GM12878 (cell line): ENCODE measurements at regions not wholly inside any gene's neighbourhood (a gene's known extent, or its start where the extent isn't known, plus 50 kb on each side); places are given as distances from the start of the nearest gene placed in this dataset.

Experiments
- CBX3 ChIP-seq: fragments of 200-600 bp; sonication (generic); IDR thresholded peaks from 2 replicates; pipeline ENCODE4 v1.6.1; 2016; ENCODE audit warnings: low read depth, borderline replicate concordance
- FOS ChIP-seq: IDR thresholded peaks from 3 replicates; pipeline ENCODE4 v1.6.1; 2011; ENCODE audit warnings: borderline replicate concordance; ENCODE audit not compliant: insufficient read length; ENCODE audit errors: extremely low read depth
- MXI1 ChIP-seq: fragments of 150-350 bp; IDR thresholded peaks from 2 replicates; pipeline ENCODE4 v1.6.1; 2011; ENCODE audit warnings: low read depth, mild to moderate bottlenecking, inconsistent platforms, low read length, improper control_type of control experiment
- NFXL1 ChIP-seq: fragments of 450-650 bp; IDR thresholded peaks from 2 replicates; pipeline ENCODE4 v1.6.1; 2017; ENCODE audit warnings: antibody characterized with exemption, mild to moderate bottlenecking, borderline replicate concordance
- POLR2A ChIP-seq: IDR thresholded peaks from 2 replicates; pipeline ENCODE4 v1.6.1; 2011; ENCODE audit warnings: low read depth, mild to moderate bottlenecking, low read length
- SIX5 ChIP-seq: IDR thresholded peaks from 2 replicates; pipeline ENCODE4 v1.6.1; 2011; ENCODE audit warnings: mild to moderate bottlenecking, low read depth, low read length, moderate library complexity; ENCODE audit not compliant: severe bottlenecking
- ZNF217 ChIP-seq: fragments of 450-650 bp; IDR thresholded peaks from 2 replicates; pipeline ENCODE4 v1.6.1; 2017; ENCODE audit warnings: antibody characterized with exemption, mild to moderate bottlenecking
- TF ChIP-seq, protein P1 (sequence below), 3 experiments: IDR thresholded peaks in 2 of 3; conservative IDR thresholded peaks in 1 of 3; 2 replicates each; pipeline ENCODE4 v1.5.1; 2011; ENCODE audit warnings: low read depth in 3 of 3, low read length in 3 of 3, mild to moderate bottlenecking in 3 of 3, control low read depth in 2 of 3, moderate library complexity in 2 of 3, inconsistent platforms in 1 of 3, mixed read lengths in 1 of 3; ENCODE audit not compliant: control insufficient read depth in 2 of 3, insufficient read depth in 1 of 3; ENCODE audit errors: extremely low read depth in 1 of 3
- TF ChIP-seq, protein P2 (sequence below): IDR thresholded peaks from 2 replicates; pipeline ENCODE4 v1.6.1; 2012; ENCODE audit warnings: low read depth, low read length, improper control_type of control experiment

DNA sequence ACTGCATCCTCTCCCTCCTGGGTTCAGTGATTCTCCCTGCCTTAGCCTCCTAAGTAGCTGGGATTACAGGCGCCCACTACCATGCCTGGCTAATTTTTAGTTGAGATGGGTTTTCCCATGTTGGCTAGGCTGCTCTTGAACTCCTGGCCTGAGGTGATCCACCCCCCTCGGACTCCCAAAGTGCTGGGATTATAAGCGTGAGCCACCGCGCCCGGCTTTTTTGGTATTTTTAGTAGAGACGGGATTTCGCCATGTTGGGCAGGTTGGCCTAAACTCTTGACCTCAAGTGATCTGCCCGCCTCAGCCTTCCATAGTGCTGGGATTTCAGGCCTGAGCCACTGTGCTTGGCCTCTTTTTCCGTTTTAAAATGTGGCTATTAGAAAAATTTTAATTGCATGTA, 343.8 kb upstream of the RBFOX1 start:
- TF ChIP-seq SIX5 (no peak), ZNF217 (no peak), NFXL1 (no peak), MXI1 (no peak), CBX3 (no peak), POLR2A (no peak), FOS (no peak)
- TF ChIP-seq, protein P1, sequence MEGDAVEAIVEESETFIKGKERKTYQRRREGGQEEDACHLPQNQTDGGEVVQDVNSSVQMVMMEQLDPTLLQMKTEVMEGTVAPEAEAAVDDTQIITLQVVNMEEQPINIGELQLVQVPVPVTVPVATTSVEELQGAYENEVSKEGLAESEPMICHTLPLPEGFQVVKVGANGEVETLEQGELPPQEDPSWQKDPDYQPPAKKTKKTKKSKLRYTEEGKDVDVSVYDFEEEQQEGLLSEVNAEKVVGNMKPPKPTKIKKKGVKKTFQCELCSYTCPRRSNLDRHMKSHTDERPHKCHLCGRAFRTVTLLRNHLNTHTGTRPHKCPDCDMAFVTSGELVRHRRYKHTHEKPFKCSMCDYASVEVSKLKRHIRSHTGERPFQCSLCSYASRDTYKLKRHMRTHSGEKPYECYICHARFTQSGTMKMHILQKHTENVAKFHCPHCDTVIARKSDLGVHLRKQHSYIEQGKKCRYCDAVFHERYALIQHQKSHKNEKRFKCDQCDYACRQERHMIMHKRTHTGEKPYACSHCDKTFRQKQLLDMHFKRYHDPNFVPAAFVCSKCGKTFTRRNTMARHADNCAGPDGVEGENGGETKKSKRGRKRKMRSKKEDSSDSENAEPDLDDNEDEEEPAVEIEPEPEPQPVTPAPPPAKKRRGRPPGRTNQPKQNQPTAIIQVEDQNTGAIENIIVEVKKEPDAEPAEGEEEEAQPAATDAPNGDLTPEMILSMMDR (IDR thresholded peaks at IDR 0.05 in 2 of 3, conservative IDR thresholded peaks at IDR 0.05 in 1 of 3; ENCODE audit: control insufficient read depth in 2 of 3, extremely low read depth in 1 of 3, insufficient read depth in 1 of 3, low read depth in 3 of 3, low read length in 3 of 3), result no peak
- TF ChIP-seq, protein P2, sequence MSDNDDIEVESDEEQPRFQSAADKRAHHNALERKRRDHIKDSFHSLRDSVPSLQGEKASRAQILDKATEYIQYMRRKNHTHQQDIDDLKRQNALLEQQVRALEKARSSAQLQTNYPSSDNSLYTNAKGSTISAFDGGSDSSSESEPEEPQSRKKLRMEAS, result no peak
